MM.1S (cell line): ENCODE measurements at regions not wholly inside any gene's neighbourhood (a gene's known extent, or its start where the extent isn't known, plus 50 kb on each side); places are given as distances from the start of the nearest gene placed in this dataset.

ENCODE experiments used
- DNase-seq: peaks from one replicate; pipeline ENCODE4 v3.0.0-alpha.2; 2015
- H2AFZ ChIP-seq: fragments of 300-600 bp; sonication (generic); 2 replicates; pipeline ENCODE4 v1.6.0; 2016; ENCODE audit warnings: antibody characterized with exemption, low read length
- H3F3A ChIP-seq: fragments of 300-600 bp; sonication (generic); 2 replicates; pipeline ENCODE4 v1.6.1; 2016; ENCODE audit warnings: mild to moderate bottlenecking, antibody characterized with exemption, low read length, moderate library complexity, mixed read lengths; ENCODE audit not compliant: insufficient read depth
- H3K27ac ChIP-seq: fragments of 300-600 bp; sonication (generic); 2 replicates; pipeline ENCODE4 v1.5.1; 2016; ENCODE audit warnings: mild to moderate bottlenecking, low read length
- H3K27me3 ChIP-seq: fragments of 300-600 bp; sonication (generic); replicated peaks from 2 replicates; pipeline ENCODE4 v1.6.0; 2016; ENCODE audit warnings: low read length; ENCODE audit not compliant: insufficient read depth
- H3K36me3 ChIP-seq: fragments of 300-600 bp; sonication (generic); replicated peaks from 2 replicates; pipeline ENCODE4 v1.6.1; 2016; ENCODE audit warnings: mild to moderate bottlenecking, low read length, mixed read lengths; ENCODE audit not compliant: insufficient read depth
- H3K4me1 ChIP-seq: fragments of 300-600 bp; sonication (generic); 2 replicates; pipeline ENCODE4 v1.6.1; 2016; ENCODE audit warnings: low read length, mixed read lengths
- H3K4me2 ChIP-seq: fragments of 300-600 bp; sonication (generic); 2 replicates; pipeline ENCODE4 v1.6.0; 2016; ENCODE audit warnings: low read depth, low read length
- H3K4me3 ChIP-seq: fragments of 300-600 bp; sonication (generic); 2 replicates; pipeline ENCODE4 v1.5.1; 2016; ENCODE audit warnings: low read length, mixed read lengths
- H3K79me2 ChIP-seq: fragments of 300-600 bp; sonication (generic); 2 replicates; pipeline ENCODE4 v1.6.1; 2016; ENCODE audit warnings: mixed run types, low read length, mixed read lengths
- H3K9ac ChIP-seq: fragments of 300-600 bp; sonication (generic); 2 replicates; pipeline ENCODE4 v1.6.1; 2016; ENCODE audit warnings: low read length, mixed read lengths
- H3K9me2 ChIP-seq: fragments of 300-600 bp; sonication (generic); replicated peaks from 2 replicates; pipeline ENCODE4 v1.6.1; 2016; ENCODE audit warnings: mild to moderate bottlenecking, low read length, mixed read lengths; ENCODE audit not compliant: insufficient read depth
- H3K9me3 ChIP-seq: fragments of 300-600 bp; sonication (generic); replicated peaks from 2 replicates; pipeline ENCODE4 v1.6.1; 2016; ENCODE audit warnings: mild to moderate bottlenecking, low read length, mixed read lengths; ENCODE audit not compliant: insufficient read depth
- H4K20me1 ChIP-seq: fragments of 300-600 bp; sonication (generic); 2 replicates; pipeline ENCODE4 v1.6.1; 2016; ENCODE audit warnings: mild to moderate bottlenecking, low read length, moderate library complexity, mixed read lengths; ENCODE audit not compliant: insufficient read depth
- EZH2 ChIP-seq: fragments of 300-600 bp; sonication (generic); optimal IDR thresholded peaks from 2 replicates; pipeline ENCODE3; 2017; ENCODE audit warnings: low read depth, mild to moderate bottlenecking, antibody characterized with exemption, low read length, mixed read lengths
- EZH2phosphoT487 ChIP-seq: fragments of 300-600 bp; sonication (generic); IDR thresholded peaks from 2 replicates; pipeline ENCODE4 v1.6.1; 2018; ENCODE audit warnings: antibody characterized with exemption, low read length
- TF ChIP-seq, protein P1 (sequence below): fragments of 300-600 bp; sonication (generic); IDR thresholded peaks from 2 replicates; pipeline ENCODE4 v1.5.1; 2016; ENCODE audit warnings: antibody characterized with exemption, low read length, mixed read lengths

DNA sequence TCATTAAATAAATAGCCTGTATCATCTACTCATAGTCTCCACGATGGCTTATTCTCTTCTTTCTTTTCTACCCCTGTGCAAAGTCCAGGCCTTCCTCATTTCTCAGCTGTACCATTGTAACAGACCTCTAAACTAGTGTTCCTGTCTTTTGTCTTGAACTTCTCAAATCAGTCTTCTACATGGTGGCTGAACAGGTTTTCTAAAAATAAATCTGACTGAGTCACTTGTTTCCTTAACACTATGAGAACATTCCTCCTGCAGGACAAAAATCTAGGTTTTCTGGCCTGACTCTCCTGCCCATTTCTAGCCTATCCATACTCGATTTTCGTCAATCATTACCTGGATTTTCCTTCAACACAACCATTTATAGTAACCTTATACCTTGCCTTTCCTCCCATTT lies 1080.8 kb upstream of the TENM4 start:
- H3K79me2 ChIP-seq: no peaks in the 10 kb centered on the region
- TF ChIP-seq, protein P1, sequence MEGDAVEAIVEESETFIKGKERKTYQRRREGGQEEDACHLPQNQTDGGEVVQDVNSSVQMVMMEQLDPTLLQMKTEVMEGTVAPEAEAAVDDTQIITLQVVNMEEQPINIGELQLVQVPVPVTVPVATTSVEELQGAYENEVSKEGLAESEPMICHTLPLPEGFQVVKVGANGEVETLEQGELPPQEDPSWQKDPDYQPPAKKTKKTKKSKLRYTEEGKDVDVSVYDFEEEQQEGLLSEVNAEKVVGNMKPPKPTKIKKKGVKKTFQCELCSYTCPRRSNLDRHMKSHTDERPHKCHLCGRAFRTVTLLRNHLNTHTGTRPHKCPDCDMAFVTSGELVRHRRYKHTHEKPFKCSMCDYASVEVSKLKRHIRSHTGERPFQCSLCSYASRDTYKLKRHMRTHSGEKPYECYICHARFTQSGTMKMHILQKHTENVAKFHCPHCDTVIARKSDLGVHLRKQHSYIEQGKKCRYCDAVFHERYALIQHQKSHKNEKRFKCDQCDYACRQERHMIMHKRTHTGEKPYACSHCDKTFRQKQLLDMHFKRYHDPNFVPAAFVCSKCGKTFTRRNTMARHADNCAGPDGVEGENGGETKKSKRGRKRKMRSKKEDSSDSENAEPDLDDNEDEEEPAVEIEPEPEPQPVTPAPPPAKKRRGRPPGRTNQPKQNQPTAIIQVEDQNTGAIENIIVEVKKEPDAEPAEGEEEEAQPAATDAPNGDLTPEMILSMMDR: no peak
- TF ChIP-seq EZH2phosphoT487: no peak
- no peak for TF ChIP-seq EZH2
- no peak for DNase-seq

DNA sequence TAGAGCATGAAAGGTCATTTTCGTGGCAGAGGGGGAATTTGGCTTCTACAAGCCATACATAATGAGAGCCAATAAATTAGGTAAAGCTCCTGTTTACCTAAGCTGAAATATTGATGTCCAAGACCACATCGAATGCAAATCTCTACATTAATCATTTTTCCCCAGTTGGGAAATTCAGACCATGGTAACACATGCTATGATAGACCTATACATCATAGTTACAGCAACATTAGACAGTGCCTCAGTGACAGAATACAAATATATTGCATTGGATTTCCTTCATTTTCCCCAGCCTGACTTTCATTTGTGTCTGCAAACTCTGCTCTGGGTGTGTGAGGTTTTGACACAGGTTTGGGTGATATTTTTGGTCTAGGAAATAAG lies 1079.7 kb upstream of the TENM4 start:
- Histone ChIP-seq H3K27ac (no peak overlapping the region), H3F3A (no peaks in the 10 kb centered on the region), H3K9ac (no peak overlapping the region), H3K4me3 (no peak overlapping the region), H3K36me3 (no peaks in the 10 kb centered on the region), H4K20me1 (no peaks in the 10 kb centered on the region), H3K9me2 (no peaks in the 10 kb centered on the region), H3K27me3 (no peaks in the 10 kb centered on the region), H3K9me3 (no peaks in the 10 kb centered on the region), H3K4me1 (peaks cover 10% of the 10 kb centered on the region), H3K4me2 (no peak overlapping the region), H2AFZ (no peak overlapping the region), H3K79me2 (no peaks in the 10 kb centered on the region)
- no peak for DNase-seq
- TF ChIP-seq, protein P1: no peak
- TF ChIP-seq EZH2: no peak
- no peak for TF ChIP-seq EZH2phosphoT487

More for the DNA sequence above, 1080.8 kb upstream of the TENM4 start:
- Histone ChIP-seq H3F3A (no peaks in the 10 kb centered on the region), H3K4me1 (peaks cover 7% of the 10 kb centered on the region; the same call in 1 of the 2 replicates), H3K27me3 (no peaks in the 10 kb centered on the region), H3K9me3 (no peaks in the 10 kb centered on the region), H3K27ac (no peak overlapping the region), H4K20me1 (no peaks in the 10 kb centered on the region), H3K9ac (no peak overlapping the region), H2AFZ (no peak overlapping the region), H3K9me2 (no peaks in the 10 kb centered on the region), H3K36me3 (no peaks in the 10 kb centered on the region), H3K4me3 (no peak overlapping the region), H3K4me2 (no peak overlapping the region)

DNA sequence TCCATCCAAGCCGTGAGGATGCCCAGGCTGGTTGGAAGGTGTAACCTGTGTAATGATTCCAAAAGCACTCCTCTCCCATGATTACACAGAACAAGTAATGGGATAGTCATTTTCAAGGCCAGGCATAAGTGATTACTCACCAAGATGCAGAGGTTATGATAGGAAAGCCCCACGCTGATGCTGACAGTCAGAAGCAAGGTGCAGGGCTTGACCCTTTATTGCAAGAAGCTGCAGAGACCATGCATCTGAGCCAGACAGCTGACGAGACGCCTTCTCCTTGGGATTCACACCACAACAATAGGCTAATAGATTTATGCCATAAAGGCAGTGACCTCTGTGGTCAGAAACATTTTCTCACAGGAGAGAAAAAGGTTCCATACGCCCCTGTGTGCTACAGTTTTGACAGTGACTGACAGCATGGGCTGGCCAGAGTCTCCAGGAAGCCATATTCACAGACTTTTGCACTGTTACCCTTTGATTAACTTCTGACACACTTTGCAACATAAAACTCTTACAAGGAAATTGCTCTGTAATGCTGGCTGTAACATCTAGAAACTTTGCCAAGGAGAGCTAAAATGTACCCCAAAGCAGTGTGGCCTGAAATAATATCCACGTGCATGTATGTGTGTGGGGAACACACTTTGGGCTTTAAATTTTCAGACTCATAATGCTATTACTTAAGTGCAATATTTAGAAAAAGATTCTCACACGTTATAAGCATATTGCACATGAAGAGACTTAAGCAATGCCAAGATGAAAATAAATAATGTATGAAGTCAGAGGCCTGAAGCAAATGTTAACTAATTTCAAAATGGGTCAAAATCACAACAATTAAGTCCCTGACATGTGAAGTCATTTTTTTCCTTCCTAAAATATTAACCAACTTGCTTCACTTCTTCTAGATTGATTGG lies 1079.0 kb upstream of the TENM4 start:
- Histone ChIP-seq H3K27me3 (no peaks in the 10 kb centered on the region), H3K4me2 (no peak overlapping the region), H3F3A (no peaks in the 10 kb centered on the region), H3K36me3 (no peaks in the 10 kb centered on the region), H2AFZ (no peak overlapping the region), H3K9me3 (no peaks in the 10 kb centered on the region), H3K9me2 (no peaks in the 10 kb centered on the region), H3K27ac (no peak overlapping the region), H4K20me1 (no peaks in the 10 kb centered on the region), H3K9ac (no peak overlapping the region), H3K4me1 (peaks cover 16% of the 10 kb centered on the region), H3K4me3 (no peak overlapping the region), H3K79me2 (no peaks in the 10 kb centered on the region)
- TF ChIP-seq, protein P1: no peak
- TF ChIP-seq EZH2phosphoT487 (no peak), EZH2 (no peak)
- DNase-seq: no peak
